Type B pancreatic cell (in vitro differentiated cells): ENCODE measurements at regions not wholly inside any gene's neighbourhood (a gene's known extent, or its start where the extent isn't known, plus 50 kb on each side); places are given as distances from the start of the nearest gene placed in this dataset.

Experiments
- DNase-seq: peaks from one replicate; pipeline ENCODE4 v3.0.0; 2021; ENCODE audit warnings: mixed read lengths; ENCODE audit not compliant: unreplicated experiment; ENCODE audit errors: extremely low spot score
- H3K27ac Mint-ChIP-seq: 2 replicates; pipeline ENCODE4 v1.8.0; 2021; ENCODE audit warnings: mild to moderate bottlenecking, mixed read lengths
- H3K27me3 Mint-ChIP-seq: 2 replicates; pipeline ENCODE4 v1.8.0; 2021; ENCODE audit warnings: mixed read lengths
- H3K36me3 Mint-ChIP-seq: 2 replicates; pipeline ENCODE4 v1.8.0; 2021; ENCODE audit warnings: mixed read lengths
- H3K4me1 Mint-ChIP-seq: one replicate; pipeline ENCODE4 v1.8.0; 2021; ENCODE audit warnings: mixed read lengths; ENCODE audit not compliant: unreplicated experiment
- H3K4me3 Mint-ChIP-seq: 2 replicates; pipeline ENCODE4 v1.8.0; 2021; ENCODE audit warnings: mild to moderate bottlenecking, mixed read lengths
- H3K9me3 Mint-ChIP-seq: 2 replicates; pipeline ENCODE4 v1.8.0; 2021; ENCODE audit warnings: mixed read lengths
- CTCF ChIP-seq: fragments of 200-600 bp; sonication (generic); conservative IDR thresholded peaks from 2 replicates; pipeline ENCODE4 v1.5.0; 2021; ENCODE audit warnings: antibody characterized with exemption, mild to moderate bottlenecking

- no peak for DNase-seq
- H3K27ac Mint-ChIP-seq, result no peak overlapping the region
- H3K4me3 Mint-ChIP-seq, result no peak overlapping the region
- peaks cover 12% of the 10 kb centered on the region for H3K4me1 Mint-ChIP-seq
- H3K27me3 Mint-ChIP-seq, result peaks cover 8% of the 10 kb centered on the region
- H3K9me3 Mint-ChIP-seq, result no peaks in the 10 kb centered on the region
- H3K36me3 Mint-ChIP-seq, result no peaks in the 10 kb centered on the region
- no peak for TF ChIP-seq CTCF
These were observed 126.5 kb downstream of the CEBPB start for GRCh38 chr20:50317116-50317515.

- DNase-seq, result no peak
- Mint-ChIP-seq H3K36me3 (peaks cover 2% of the 10 kb centered on the region), H3K27ac (no peak overlapping the region), H3K27me3 (peaks cover 10% of the 10 kb centered on the region), H3K4me3 (no peak overlapping the region), H3K4me1 (peaks cover 12% of the 10 kb centered on the region), H3K9me3 (no peaks in the 10 kb centered on the region)
- no peak for TF ChIP-seq CTCF
These were observed 127.0 kb downstream of the CEBPB start for GRCh38 chr20:50317609-50318008.

GRCh38 chr20:50318710-50319109 is 128.1 kb downstream of the CEBPB start:
- no peak for DNase-seq
- TF ChIP-seq CTCF, result no peak

GRCh38 chr20:50320005-50320900 is 129.6 kb downstream of the CEBPB start:
- no peak for DNase-seq
- Mint-ChIP-seq H3K27ac (peak overlapping the region; percentile 68), H3K36me3 (peaks cover 3% of the 10 kb centered on the region), H3K4me3 (peak overlapping the region; percentile 32), H3K27me3 (peaks cover 7% of the 10 kb centered on the region), H3K4me1 (peaks cover 12% of the 10 kb centered on the region), H3K9me3 (no peaks in the 10 kb centered on the region)
- TF ChIP-seq CTCF, result no peak

More at GRCh38 chr20:50318710-50319109, 128.1 kb downstream of the CEBPB start:
- no peaks in the 10 kb centered on the region for H3K9me3 Mint-ChIP-seq
- H3K27me3 Mint-ChIP-seq, result peaks cover 7% of the 10 kb centered on the region
- peaks cover 12% of the 10 kb centered on the region for H3K4me1 Mint-ChIP-seq
- H3K36me3 Mint-ChIP-seq, result peaks cover 3% of the 10 kb centered on the region
- H3K27ac Mint-ChIP-seq, result no peak overlapping the region
- no peak overlapping the region for H3K4me3 Mint-ChIP-seq

- Mint-ChIP-seq H3K9me3 (no peaks in the 10 kb centered on the region), H3K27me3 (peaks cover 7% of the 10 kb centered on the region), H3K27ac (peak overlapping the region; percentile 68), H3K4me3 (peak overlapping the region; percentile 32), H3K36me3 (peaks cover 3% of the 10 kb centered on the region), H3K4me1 (peaks cover 12% of the 10 kb centered on the region)
- DNase-seq, result no peak
- TF ChIP-seq CTCF, result no peak
These were observed 130.5 kb downstream of the CEBPB start for GRCh38 chr20:50320901-50321796.
